ENCODE measurements at regions not wholly inside any gene's neighbourhood (a gene's known extent, or its start where the extent isn't known, plus 50 kb on each side); places are given as distances from the start of the nearest gene placed in this dataset.
"Not testable (repeated sequence)": the region's sequence is repeated elsewhere in the genome, so short reads cannot be mapped to it uniquely, and the experiment has no call there.

DNA sequence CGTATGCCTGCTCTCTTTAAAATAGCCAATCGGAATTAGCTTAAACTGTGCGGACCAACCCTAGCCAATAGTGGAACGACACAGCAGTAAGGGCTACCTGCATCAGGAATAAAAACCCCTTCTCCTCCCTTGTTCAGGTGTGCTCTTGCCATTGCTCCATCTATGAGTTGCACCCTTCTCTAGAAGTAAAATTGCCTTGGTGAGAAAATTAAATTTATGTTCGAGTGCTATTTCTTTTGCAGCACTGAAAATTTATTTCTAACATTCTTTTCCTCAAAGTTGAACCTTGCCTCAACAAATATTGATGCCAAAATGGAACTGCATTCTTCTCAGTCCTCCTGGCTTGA, 102.5 kb upstream of the SHB start:
- no peak overlapping the region for H3K4me3 ChIP-seq (replicated peaks; ENCODE audit: low read depth, low read length)
- DNase-seq (ENCODE audit: extremely low read depth, low read depth) = no peak
- TF ChIP-seq, protein P1, sequence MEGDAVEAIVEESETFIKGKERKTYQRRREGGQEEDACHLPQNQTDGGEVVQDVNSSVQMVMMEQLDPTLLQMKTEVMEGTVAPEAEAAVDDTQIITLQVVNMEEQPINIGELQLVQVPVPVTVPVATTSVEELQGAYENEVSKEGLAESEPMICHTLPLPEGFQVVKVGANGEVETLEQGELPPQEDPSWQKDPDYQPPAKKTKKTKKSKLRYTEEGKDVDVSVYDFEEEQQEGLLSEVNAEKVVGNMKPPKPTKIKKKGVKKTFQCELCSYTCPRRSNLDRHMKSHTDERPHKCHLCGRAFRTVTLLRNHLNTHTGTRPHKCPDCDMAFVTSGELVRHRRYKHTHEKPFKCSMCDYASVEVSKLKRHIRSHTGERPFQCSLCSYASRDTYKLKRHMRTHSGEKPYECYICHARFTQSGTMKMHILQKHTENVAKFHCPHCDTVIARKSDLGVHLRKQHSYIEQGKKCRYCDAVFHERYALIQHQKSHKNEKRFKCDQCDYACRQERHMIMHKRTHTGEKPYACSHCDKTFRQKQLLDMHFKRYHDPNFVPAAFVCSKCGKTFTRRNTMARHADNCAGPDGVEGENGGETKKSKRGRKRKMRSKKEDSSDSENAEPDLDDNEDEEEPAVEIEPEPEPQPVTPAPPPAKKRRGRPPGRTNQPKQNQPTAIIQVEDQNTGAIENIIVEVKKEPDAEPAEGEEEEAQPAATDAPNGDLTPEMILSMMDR (IDR thresholded peaks at IDR 0.05; ENCODE audit: low read depth, low read length, missing control alignments) = no peak

DNA sequence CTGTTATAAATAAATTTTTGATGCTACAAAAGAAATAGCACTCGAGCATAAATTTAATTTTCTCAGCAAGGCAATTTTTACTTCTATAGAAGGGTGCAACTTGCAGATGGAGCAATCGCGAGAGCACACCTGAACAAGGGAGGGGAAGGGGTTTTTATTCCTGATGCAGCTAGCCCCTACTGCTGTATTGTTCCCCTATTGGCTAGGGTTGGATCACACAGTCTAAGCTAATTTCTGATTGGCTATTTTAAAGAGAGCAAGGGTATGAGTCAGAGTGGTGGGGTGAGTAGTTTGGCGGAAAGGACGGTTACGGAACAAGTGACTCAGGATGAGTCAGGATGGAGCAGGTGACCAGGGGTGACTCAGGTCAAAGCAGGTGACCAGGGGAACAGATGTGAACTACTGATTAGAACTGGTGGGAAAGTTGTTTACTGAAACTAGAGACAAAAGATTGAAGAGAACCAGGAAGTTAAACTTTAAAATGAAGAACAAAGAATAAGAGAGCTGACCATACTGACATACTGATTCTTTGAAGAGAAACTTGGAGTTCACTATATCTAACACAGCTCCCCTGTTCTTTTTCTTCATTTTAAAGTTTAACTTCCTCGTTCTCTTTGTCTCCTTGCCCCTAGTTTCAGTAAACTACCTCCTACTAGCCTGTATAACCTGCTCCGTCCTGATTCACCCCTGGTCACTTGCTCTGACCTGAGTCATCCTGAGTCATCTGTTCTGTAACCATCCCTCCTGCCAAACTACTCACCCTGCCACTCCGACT, 101.9 kb upstream of the SHB start:
- not testable (repeated sequence) for H3K4me3 ChIP-seq (replicated peaks; ENCODE audit: low read depth, low read length)
- DNase-seq (ENCODE audit: extremely low read depth, low read depth) = peak; percentile 30

DNA sequence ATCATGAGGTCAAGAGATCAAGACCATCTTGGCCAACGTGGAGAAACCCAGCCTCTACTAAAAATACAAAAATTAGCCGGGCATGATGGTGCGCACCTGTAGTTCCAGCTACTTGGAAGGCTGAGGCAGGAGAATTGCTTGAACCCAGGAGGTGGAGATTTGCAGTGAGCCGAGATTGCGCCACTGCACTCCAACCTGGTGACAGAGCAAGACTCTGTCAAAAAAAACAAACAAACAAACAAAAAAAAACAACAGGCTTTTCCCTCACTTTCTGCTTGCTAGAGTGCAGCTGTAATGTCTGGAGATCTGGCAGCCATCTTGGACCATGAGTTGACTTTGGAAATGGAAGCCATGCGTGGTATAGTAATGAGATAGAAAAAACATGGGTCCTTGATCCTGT, 101.1 kb upstream of the SHB start:
- not testable (repeated sequence) for H3K4me3 ChIP-seq (replicated peaks; ENCODE audit: low read depth, low read length); DNase-seq (ENCODE audit: extremely low read depth, low read depth)

DNA sequence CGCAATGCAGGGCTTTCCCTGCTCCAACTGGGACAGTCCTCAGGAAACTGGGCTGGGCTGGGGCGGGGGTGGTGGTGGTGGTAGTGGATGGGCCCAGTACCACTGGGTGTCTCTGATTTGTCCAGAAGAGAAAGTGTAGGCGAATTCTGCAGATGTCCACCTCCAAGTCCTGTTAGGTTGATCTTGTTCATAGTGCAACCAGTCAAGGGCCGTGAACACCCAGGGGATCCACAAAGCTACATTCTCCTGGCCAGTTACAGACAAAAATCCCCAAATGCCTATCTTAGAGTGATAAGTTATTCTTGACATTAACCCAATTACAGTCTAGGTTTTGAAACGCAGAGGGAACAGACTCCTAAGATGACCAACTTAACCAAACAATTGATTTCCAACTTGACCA, 97.5 kb upstream of the SHB start:
- TF ChIP-seq, protein P1 (IDR thresholded peaks at IDR 0.05; ENCODE audit: low read depth, low read length, missing control alignments) = no peak
- no peak for DNase-seq (ENCODE audit: extremely low read depth, low read depth)
- H3K4me3 ChIP-seq (replicated peaks; ENCODE audit: low read depth, low read length) = no peak overlapping the region

DNA sequence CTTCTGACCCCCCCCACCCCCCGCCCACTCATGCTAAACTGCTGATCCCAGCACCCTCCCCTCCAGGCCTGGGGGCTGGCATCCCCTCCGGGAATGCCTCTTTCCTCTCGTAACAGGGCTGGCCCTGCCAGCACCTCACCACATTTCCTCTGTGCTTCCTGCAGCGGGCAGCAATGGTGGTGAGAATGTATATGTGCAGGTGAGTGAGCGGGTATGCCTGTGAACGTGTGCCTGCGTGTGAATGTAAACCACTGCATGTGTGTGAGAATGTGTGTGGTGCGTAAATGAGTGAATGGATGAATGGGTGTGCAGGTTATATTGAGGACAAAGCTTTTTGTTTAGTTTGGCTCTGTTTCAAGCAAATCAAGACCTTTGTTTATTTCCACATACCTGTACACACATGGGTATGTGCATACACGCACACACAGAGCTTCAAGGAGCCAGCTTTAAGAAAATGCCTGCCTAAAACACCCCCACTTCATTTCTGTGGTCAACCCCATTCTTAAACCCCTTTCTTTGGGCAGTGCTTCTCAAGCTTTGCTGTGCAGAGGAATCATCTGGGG, 95.7 kb upstream of the SHB start:
- no peak overlapping the region for H3K4me3 ChIP-seq (replicated peaks; ENCODE audit: low read depth, low read length)
- no peak for DNase-seq (ENCODE audit: extremely low read depth, low read depth)
- TF ChIP-seq, protein P1 (IDR thresholded peaks at IDR 0.05; ENCODE audit: low read depth, low read length, missing control alignments) = no peak

DNA sequence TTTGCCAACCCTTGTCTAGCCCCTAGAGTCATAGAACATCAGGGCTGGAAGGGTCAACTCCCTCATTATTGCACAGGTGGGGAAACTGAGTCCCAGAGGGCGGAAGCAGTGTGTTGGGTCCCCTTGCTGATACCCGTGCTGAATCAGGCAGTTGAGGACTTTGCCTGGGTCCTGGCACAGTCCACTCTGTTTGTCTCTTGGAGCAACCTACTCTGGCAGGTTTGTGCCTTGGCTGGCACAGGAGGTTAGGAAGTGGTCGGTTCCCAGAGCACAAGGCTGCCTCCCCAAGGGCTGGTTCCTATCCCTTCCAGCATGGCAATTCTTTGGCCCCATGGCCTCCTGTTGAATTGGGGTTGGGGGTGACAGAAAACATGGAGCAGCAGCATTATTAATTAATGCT, 94.5 kb upstream of the SHB start:
- no peak overlapping the region for H3K4me3 ChIP-seq (replicated peaks; ENCODE audit: low read depth, low read length)
- TF ChIP-seq, protein P1 (IDR thresholded peaks at IDR 0.05; ENCODE audit: low read depth, low read length, missing control alignments) = no peak
- DNase-seq (ENCODE audit: extremely low read depth, low read depth) = no peak

DNA sequence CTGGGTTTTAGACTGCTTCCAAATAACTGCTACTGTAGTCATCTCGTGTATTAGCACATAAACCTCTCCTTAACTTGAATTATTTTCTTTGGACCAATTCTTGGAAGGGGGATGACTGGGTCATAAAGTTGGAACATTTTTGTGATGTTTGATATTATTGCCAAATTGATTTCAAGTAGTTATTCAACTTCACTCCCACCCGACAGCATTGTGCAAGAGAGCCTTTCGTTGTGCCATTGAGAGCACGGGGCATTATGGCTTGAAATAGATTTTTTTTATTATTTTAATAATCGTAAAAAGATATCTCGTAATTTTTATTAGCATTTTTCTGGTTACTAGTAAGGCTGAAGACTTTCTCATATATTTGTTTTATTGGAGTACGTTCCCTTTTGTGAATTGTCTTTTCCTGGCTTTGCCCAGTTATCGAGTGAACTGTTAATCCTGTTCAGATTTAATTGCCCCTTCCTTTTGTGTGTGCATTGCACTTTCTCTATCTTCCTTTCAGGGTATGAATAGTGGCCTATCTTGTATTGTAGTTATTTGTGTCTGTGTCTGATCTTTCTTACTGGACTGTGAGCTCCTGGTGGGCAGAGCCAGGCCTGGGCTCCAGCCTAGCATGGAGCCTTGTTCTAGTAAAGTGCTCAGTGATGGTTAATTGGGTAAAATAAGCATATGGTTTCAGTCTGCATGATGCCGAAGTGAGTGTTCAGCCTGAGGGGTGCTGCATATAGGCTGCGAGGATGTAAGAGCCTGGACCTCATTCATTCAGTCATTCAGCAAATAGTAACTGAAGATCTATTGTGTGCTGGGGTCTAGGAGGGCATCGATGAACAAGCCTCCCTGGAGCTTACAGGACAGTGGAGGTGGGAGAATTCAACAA, 93.5 kb upstream of the SHB start:
- TF ChIP-seq, protein P1 (IDR thresholded peaks at IDR 0.05; ENCODE audit: low read depth, low read length, missing control alignments) = no peak
- DNase-seq (ENCODE audit: extremely low read depth, low read depth) = no peak
- no peak overlapping the region for H3K4me3 ChIP-seq (replicated peaks; ENCODE audit: low read depth, low read length)
